B cell (primary cell): ENCODE measurements at regions not wholly inside any gene's neighbourhood (a gene's known extent, or its start where the extent isn't known, plus 50 kb on each side); places are given as distances from the start of the nearest gene placed in this dataset.

Experiments
- ATAC-seq: fragments of 200-7000 bp; cut with Tn5 transposase; one replicate; pipeline ENCODE4 v1.10.0; 2021; ENCODE audit warnings: low read depth, mild to moderate bottlenecking, moderate number of reproducible peaks, moderate library complexity
- CTCF ChIA-PET: fragments of 350-600 bp; sonication (Branson Sonifier 250); formaldehyde crosslinking; loops from one replicate; lab custom pipeline; 2021; ENCODE audit warnings: antibody characterized with exemption, inconsistent platforms; lab: Charles Lee
- POLR2A ChIA-PET: fragments of 350-600 bp; sonication (Branson Sonifier 250); formaldehyde crosslinking; loops from one replicate; lab custom pipeline; 2021; ENCODE audit warnings: antibody characterized with exemption; lab: Charles Lee
- DNase-seq: peaks from one replicate; pipeline ENCODE4 v3.0.0; 2013
- H2AFZ ChIP-seq: 2 replicates; pipeline ENCODE4 v1.6.1; 2012; ENCODE audit warnings: mild to moderate bottlenecking, low read depth, low read length; ENCODE audit not compliant: insufficient read depth, poor library complexity, severe bottlenecking
- H3K27ac ChIP-seq, 2 donors: 1 replicate in 1 of 2; 2 replicates in 1 of 2; pipeline ENCODE4 v1.5.1; 2012 to 2013; ENCODE audit warnings: low read length in 2 of 2, mild to moderate bottlenecking in 2 of 2, moderate library complexity in 1 of 2
- H3K27me3 ChIP-seq, 4 experiments: fragments of 200-600 bp in 1 of 4; sonication (generic) in 1 of 4; replicated peaks in 1 of 4; 1 replicate in 2 of 4; 2 replicates in 2 of 4; pipeline versions ENCODE4 v1.6.1 to v1.7.0; 2013 to 2016; ENCODE audit warnings: low read length in 3 of 4, mild to moderate bottlenecking in 2 of 4, mixed read lengths in 1 of 4, moderate library complexity in 1 of 4; ENCODE audit not compliant: insufficient read depth in 4 of 4, control insufficient read depth in 3 of 4; ENCODE audit errors: control extremely low read depth in 1 of 4
- H3K36me3 ChIP-seq, 2 experiments: replicated peaks in 1 of 2; 1 replicate in 1 of 2; 2 replicates in 1 of 2; pipeline versions ENCODE4 v1.6.1 to v1.7.1; 2013; ENCODE audit warnings: low read length in 1 of 2; ENCODE audit not compliant: insufficient read depth in 2 of 2, control insufficient read depth in 1 of 2; ENCODE audit errors: control extremely low read depth in 1 of 2, extremely low read depth in 1 of 2
- H3K4me1 ChIP-seq, 2 donors: fragments of 200-600 bp in 1 of 2; sonication (generic) in 1 of 2; 1 replicate in 1 of 2; 2 replicates in 1 of 2; pipeline versions ENCODE4 v1.5.1 to v1.6.1; 2013 to 2017; ENCODE audit warnings: low read length in 2 of 2; ENCODE audit not compliant: control insufficient read depth in 2 of 2, insufficient read depth in 2 of 2
- H3K4me2 ChIP-seq: replicated peaks from 2 replicates; pipeline ENCODE3; 2012; ENCODE audit warnings: mild to moderate bottlenecking, low read depth, low read length; ENCODE audit not compliant: poor library complexity, severe bottlenecking
- H3K4me3 ChIP-seq, 5 experiments: fragments of 200-600 bp in 1 of 5; sonication (generic) in 1 of 5; 1 replicate in 3 of 5; 2 replicates in 2 of 5; pipeline versions ENCODE4 v1.5.1 to v1.7.0; 2011 to 2016; ENCODE audit warnings: low read length in 4 of 5, mild to moderate bottlenecking in 4 of 5, low read depth in 2 of 5, control low read depth in 1 of 5, moderate library complexity in 1 of 5; ENCODE audit not compliant: insufficient read depth in 1 of 5; ENCODE audit errors: control extremely low read depth in 1 of 5, extremely low read depth in 1 of 5
- H3K79me2 ChIP-seq: fragments of 200-600 bp; sonication (generic); one replicate; pipeline ENCODE4 v1.6.0; 2016; ENCODE audit warnings: low read length; ENCODE audit not compliant: control insufficient read depth, insufficient read depth
- H3K9ac ChIP-seq: fragments of 200-600 bp; sonication (generic); 2 replicates; pipeline ENCODE4 v1.6.1; 2017; ENCODE audit warnings: mild to moderate bottlenecking, low read length, moderate library complexity
- H3K9me3 ChIP-seq, 3 donors: one replicate each; pipeline versions ENCODE4 v1.6.1 to v1.7.1; 2013; ENCODE audit warnings: low read length in 2 of 3; ENCODE audit not compliant: control insufficient read depth in 2 of 3, insufficient read depth in 1 of 3; ENCODE audit errors: control extremely low read depth in 1 of 3
- H4K20me1 ChIP-seq: 2 replicates; pipeline ENCODE4 v1.6.0; 2012; ENCODE audit warnings: mild to moderate bottlenecking, low read length; ENCODE audit not compliant: insufficient read depth, control insufficient read depth, poor library complexity, severe bottlenecking
- H3K27ac Mint-ChIP-seq: one replicate; pipeline ENCODE4 v1.8.0; 2021; ENCODE audit warnings: mixed read lengths
- H3K27me3 Mint-ChIP-seq: one replicate; pipeline ENCODE4 v1.8.0; 2021; ENCODE audit warnings: mixed read lengths
- H3K4me1 Mint-ChIP-seq: one replicate; pipeline ENCODE4 v1.8.0; 2021; ENCODE audit warnings: mixed read lengths
- H3K4me3 Mint-ChIP-seq: one replicate; pipeline ENCODE4 v1.8.0; 2021; ENCODE audit warnings: mixed read lengths
- H3K9me3 Mint-ChIP-seq: one replicate; pipeline ENCODE4 v1.8.0; 2022; ENCODE audit warnings: mixed read lengths; ENCODE audit not compliant: insufficient read depth
- CTCF ChIP-seq: fragments of 200-600 bp; IDR thresholded peaks from one replicate; pipeline ENCODE4 v1.8.0; 2022; ENCODE audit warnings: antibody characterized with exemption, mild to moderate bottlenecking
- EZH2 ChIP-seq: IDR thresholded peaks from 2 replicates; pipeline ENCODE4 v1.6.1; 2012; ENCODE audit warnings: borderline replicate concordance, low read depth, mild to moderate bottlenecking, moderate library complexity, low read length; ENCODE audit not compliant: insufficient read depth, poor library complexity, severe bottlenecking
- WGBS: methylation state at CpG from one replicate; pipeline ENCODE4 v1.1.5; 2013; ENCODE audit warnings: missing lambda C conversion rate; ENCODE audit not compliant: insufficient coverage; 5-methylcytosine and 5-hydroxymethylcytosine counted together
- intact Hi-C: fragments of 100-400 bp; cut with micrococcal nuclease; formaldehyde crosslinking; loops from one replicate; pipeline ENCODE4 v1.10.0; 2022

- H3K27ac Mint-ChIP-seq = no peak overlapping the region
- Histone ChIP-seq H4K20me1 (no peaks in the 10 kb centered on the region), H3K27me3 (peaks cover 0 to under 1% (median 0%) of the 10 kb centered on the region in 4 experiments), H3K4me2 (no peak overlapping the region), H3K79me2 (no peaks in the 10 kb centered on the region), H3K9me3 (no peaks in the 10 kb centered on the region), H3K4me3 (no peak overlapping the region), H3K4me1 (peaks cover 11% of the 10 kb centered on the region in 2 donors), H3K9ac (no peak overlapping the region), H3K27ac (no peak overlapping the region), H2AFZ (no peak overlapping the region), H3K36me3 (no peaks in the 10 kb centered on the region)
- H3K9me3 Mint-ChIP-seq = no peaks in the 10 kb centered on the region
- peaks cover 10% of the 10 kb centered on the region for H3K27me3 Mint-ChIP-seq
- no peak for TF ChIP-seq EZH2
- no peak for TF ChIP-seq CTCF
- ATAC-seq (no peak), DNase-seq (no peak)
- H3K4me3 Mint-ChIP-seq = no peak overlapping the region
- ChIA-PET POLR2A (no interaction called here), CTCF (no interaction called here)
- no CpG with 5 or more reads among the region's 2 CpGs for WGBS
- intact Hi-C loops = no loop called here
- peaks cover 11% of the 10 kb centered on the region for H3K4me1 Mint-ChIP-seq
These were observed 88.1 kb upstream of the PKDCC start for GRCh38 chr2:41959760-41960159.

GRCh38 chr2:41962922-41963622, 84.7 kb upstream of the PKDCC start:
- POLR2A ChIA-PET = no interaction called here
- TF ChIP-seq CTCF = no peak
- no peak for TF ChIP-seq EZH2
- H3K4me1 ChIP-seq = no peaks in the 10 kb centered on the region
- no peak for DNase-seq
- H3K36me3 ChIP-seq = no peaks in the 10 kb centered on the region
- H3K4me2 ChIP-seq = no peak overlapping the region
- H2AFZ ChIP-seq = no peak overlapping the region
- WGBS = 85% methylated on average over 2 of the region's 5 CpGs
- no peak overlapping the region for H3K27ac Mint-ChIP-seq
- no peak overlapping the region for H3K27ac ChIP-seq
- peaks cover 16% of the 10 kb centered on the region for H3K27me3 Mint-ChIP-seq
- no peak for ATAC-seq
- no peak overlapping the region for H3K4me3 ChIP-seq
- no peaks in the 10 kb centered on the region for H3K79me2 ChIP-seq
- no peak overlapping the region for H3K4me3 Mint-ChIP-seq
- H3K4me1 Mint-ChIP-seq = no peaks in the 10 kb centered on the region
- CTCF ChIA-PET = interaction anchor here (0.6 kb wide), 1 partner anchor 28 kb away, joined by 3 read pairs; no protein-coding TSS in a partner anchor
- intact Hi-C loops = no loop called here
- no peak overlapping the region for H3K9ac ChIP-seq
- H4K20me1 ChIP-seq = no peaks in the 10 kb centered on the region
- peaks cover 0 to 3% (median 0%) of the 10 kb centered on the region in 4 experiments for H3K27me3 ChIP-seq
- no peaks in the 10 kb centered on the region for H3K9me3 Mint-ChIP-seq
- H3K9me3 ChIP-seq = no peaks in the 10 kb centered on the region
